Testis (tissue), 2 donors: ENCODE measurements at regions not wholly inside any gene's neighbourhood (a gene's known extent, or its start where the extent isn't known, plus 50 kb on each side); places are given as distances from the start of the nearest gene placed in this dataset.

Source experiments
- CTCF ChIP-seq, 3 experiments: fragments of 450-650 bp in 2 of 3; fragments of 200-600 bp in 1 of 3; sonication (generic) in 1 of 3; IDR thresholded peaks; one replicate each; pipeline ENCODE4 v1.5.1; 2016 to 2019; ENCODE audit warnings: antibody characterized with exemption in 3 of 3, mild to moderate bottlenecking in 2 of 3, moderate library complexity in 1 of 3
- POLR2A ChIP-seq: fragments of 450-650 bp; IDR thresholded peaks from one replicate; pipeline ENCODE4 v1.6.1; 2017; ENCODE audit warnings: antibody characterized with exemption, mild to moderate bottlenecking, moderate library complexity

GRCh38 chr13:73702419-73703071 is 431.7 kb downstream of the KLF12 start:
- TF ChIP-seq CTCF (IDR thresholded peaks at IDR 0.05), result no peak
- TF ChIP-seq POLR2A, result no peak
